Lower leg skin (tissue), 4 donors: ENCODE measurements at regions not wholly inside any gene's neighbourhood (a gene's known extent, or its start where the extent isn't known, plus 50 kb on each side); places are given as distances from the start of the nearest gene placed in this dataset.

ENCODE experiments used
- DNase-seq, 2 donors: peaks; one replicate each; pipeline ENCODE4 v3.0.0-alpha.2; 2019; ENCODE audit warnings: low spot score in 2 of 2
- H3K4me3 ChIP-seq: fragments of 200-600 bp; sonication (generic); 2 replicates; pipeline ENCODE4 v1.5.1; 2017; ENCODE audit warnings: mild to moderate bottlenecking, low read depth; ENCODE audit not compliant: poor library complexity, severe bottlenecking
- CTCF ChIP-seq, 3 donors: fragments of 450-650 bp; IDR thresholded peaks; one replicate each; pipeline ENCODE4 v1.5.1; 2016; ENCODE audit warnings: antibody characterized with exemption in 3 of 3, mild to moderate bottlenecking in 3 of 3, moderate library complexity in 2 of 3
- POLR2A ChIP-seq, 2 donors: fragments of 450-650 bp; IDR thresholded peaks; one replicate each; pipeline ENCODE4 v1.6.1; 2016 to 2017; ENCODE audit warnings: antibody characterized with exemption in 2 of 2, mild to moderate bottlenecking in 1 of 2, moderate library complexity in 1 of 2
- WGBS, 2 donors: methylation state at CpG; one replicate each; pipeline ENCODE4 v1.1.5; 2018; 5-methylcytosine and 5-hydroxymethylcytosine counted together
- intact Hi-C: fragments of 100-400 bp; cut with DNase I; formaldehyde crosslinking; loops from one replicate; pipeline ENCODE4 v1.15.0; 2023; ENCODE audit warnings: low total_unique reads

DNA sequence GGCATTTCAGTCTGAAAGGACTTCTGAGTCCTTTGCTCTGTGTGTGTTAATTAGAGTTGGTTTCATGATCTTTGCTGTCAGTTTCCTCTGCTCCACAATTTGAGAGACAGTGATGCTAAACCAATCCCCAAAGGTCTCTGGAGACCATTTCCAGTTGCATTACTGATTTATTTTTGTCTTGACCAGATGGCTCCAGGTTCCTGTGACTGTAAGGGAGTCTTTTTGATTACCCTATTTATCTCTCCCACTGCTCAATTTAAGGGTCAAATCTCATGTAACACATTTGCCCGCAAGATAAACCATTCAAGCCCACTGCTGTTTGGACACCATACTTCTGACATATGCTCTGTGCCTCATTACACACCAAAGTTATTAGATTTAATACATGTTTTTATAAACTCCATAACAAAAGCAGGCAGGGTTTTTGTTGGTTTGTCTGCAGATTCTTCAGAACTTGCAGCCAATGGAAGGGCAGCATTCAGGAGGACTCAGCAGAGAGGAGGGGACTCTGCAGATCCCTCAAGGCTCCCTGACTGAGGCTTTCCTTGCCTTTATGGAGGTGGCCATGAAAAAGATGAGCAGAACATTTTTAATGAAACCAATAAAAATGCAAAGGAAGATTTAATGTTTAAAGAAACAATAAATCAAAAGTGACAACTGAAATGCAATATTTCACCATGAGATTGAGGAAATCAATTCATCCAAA lies 889.3 kb upstream of the CELF4 start:
- 85 to 91% methylated on average over 1 of the region's 1 CpG for WGBS, 2 donors
- TF ChIP-seq CTCF (IDR thresholded peaks at IDR 0.05), result no peak
- no peak for TF ChIP-seq POLR2A (IDR thresholded peaks at IDR 0.05)
- no peak overlapping the region for H3K4me3 ChIP-seq
- no peak for DNase-seq
- intact Hi-C loops, result no loop called here

GRCh38 chr18:38453880-38454279 lies 888.3 kb upstream of the CELF4 start:
- DNase-seq, result no peak
- no peak overlapping the region for H3K4me3 ChIP-seq
- TF ChIP-seq CTCF (IDR thresholded peaks at IDR 0.05) (no peak), POLR2A (IDR thresholded peaks at IDR 0.05) (no peak)
- intact Hi-C loops, result no loop called here
- WGBS, 2 donors, result 79% methylated on average over 5 of the region's 5 CpGs

DNA sequence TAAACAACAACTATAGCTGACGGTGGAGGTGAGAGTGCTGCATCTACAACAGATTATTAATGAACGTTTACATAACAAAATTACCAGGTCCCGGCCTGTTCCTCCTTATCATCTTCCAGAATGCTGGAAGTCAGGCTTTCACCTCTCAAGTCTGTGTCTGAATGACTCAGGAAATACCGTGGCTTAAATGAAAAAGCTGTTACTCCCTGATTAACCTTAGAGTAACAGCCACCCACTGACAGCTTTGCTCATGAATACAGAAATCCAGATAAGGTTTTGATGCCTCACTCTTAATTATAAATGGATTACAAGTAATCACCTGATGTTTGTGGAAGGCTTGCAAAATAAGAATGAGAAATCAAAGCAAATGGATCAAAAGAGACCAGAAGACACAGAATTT lies 885.3 kb upstream of the CELF4 start:
- intact Hi-C loops, result no loop called here
- H3K4me3 ChIP-seq, result no peak overlapping the region
- DNase-seq, result no peak
- no peak for TF ChIP-seq POLR2A (IDR thresholded peaks at IDR 0.05)
- TF ChIP-seq CTCF (IDR thresholded peaks at IDR 0.05), result no peak
- 45 to 46% methylated on average over 4 of the region's 4 CpGs for WGBS, 2 donors

- H3K4me3 ChIP-seq, result no peak overlapping the region
- 69 to 73% methylated on average over 1 of the region's 1 CpG for WGBS, 2 donors
- TF ChIP-seq CTCF (IDR thresholded peaks at IDR 0.05) (no peak), POLR2A (IDR thresholded peaks at IDR 0.05) (no peak)
- DNase-seq, result no peak
- intact Hi-C loops, result no loop called here
These were observed 880.2 kb upstream of the CELF4 start for GRCh38 chr18:38445804-38446145.

- DNase-seq, result no peak
- intact Hi-C loops, result no loop called here
- 36 to 53% methylated on average over 7 of the region's 7 CpGs for WGBS, 2 donors
- TF ChIP-seq POLR2A (IDR thresholded peaks at IDR 0.05) (no peak), CTCF (IDR thresholded peaks at IDR 0.05) (no peak)
- no peak overlapping the region for H3K4me3 ChIP-seq
These were observed 879.6 kb upstream of the CELF4 start for GRCh38 chr18:38444971-38445803.
